ENCODE measurements at regions not wholly inside any gene's neighbourhood (a gene's known extent, or its start where the extent isn't known, plus 50 kb on each side); places are given as distances from the start of the nearest gene placed in this dataset.
"Not testable (repeated sequence)": the region's sequence is repeated elsewhere in the genome, so short reads cannot be mapped to it uniquely, and the experiment has no call there.

DNA sequence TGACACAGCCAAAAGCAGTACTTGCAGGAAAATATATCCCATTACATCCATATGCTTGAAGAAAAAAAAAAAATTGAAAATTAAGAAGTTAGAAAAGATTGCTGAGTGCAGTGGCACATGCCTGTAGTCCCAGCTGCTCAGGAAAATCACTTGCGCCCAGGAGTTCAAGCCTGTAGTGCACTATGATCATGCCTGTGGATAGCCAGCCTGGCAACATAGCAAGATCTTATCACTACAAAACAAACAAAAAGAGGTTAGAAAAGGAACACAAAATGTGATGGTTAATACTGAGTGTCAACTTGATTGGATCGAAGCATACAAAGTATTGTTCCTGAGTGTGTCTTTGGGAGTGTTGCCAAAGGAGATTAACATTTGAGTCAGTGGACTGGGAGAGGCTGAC lies 361.9 kb downstream of the NYAP2 start:
- DNase-seq = no peak

GRCh38 chr2:225757248-225757647 lies 357.7 kb downstream of the NYAP2 start:
- H3K9me3 ChIP-seq = no peaks in the 10 kb centered on the region
- no peak for DNase-seq
- intact Hi-C loops (cut with DNase I; ENCODE audit: low total_unique reads) = no loop called here
- H3K27me3 ChIP-seq = no peaks in the 10 kb centered on the region
- H3K4me1 ChIP-seq = no peaks in the 10 kb centered on the region
- no peak overlapping the region for H3K4me3 ChIP-seq
- TF ChIP-seq, protein P1, sequence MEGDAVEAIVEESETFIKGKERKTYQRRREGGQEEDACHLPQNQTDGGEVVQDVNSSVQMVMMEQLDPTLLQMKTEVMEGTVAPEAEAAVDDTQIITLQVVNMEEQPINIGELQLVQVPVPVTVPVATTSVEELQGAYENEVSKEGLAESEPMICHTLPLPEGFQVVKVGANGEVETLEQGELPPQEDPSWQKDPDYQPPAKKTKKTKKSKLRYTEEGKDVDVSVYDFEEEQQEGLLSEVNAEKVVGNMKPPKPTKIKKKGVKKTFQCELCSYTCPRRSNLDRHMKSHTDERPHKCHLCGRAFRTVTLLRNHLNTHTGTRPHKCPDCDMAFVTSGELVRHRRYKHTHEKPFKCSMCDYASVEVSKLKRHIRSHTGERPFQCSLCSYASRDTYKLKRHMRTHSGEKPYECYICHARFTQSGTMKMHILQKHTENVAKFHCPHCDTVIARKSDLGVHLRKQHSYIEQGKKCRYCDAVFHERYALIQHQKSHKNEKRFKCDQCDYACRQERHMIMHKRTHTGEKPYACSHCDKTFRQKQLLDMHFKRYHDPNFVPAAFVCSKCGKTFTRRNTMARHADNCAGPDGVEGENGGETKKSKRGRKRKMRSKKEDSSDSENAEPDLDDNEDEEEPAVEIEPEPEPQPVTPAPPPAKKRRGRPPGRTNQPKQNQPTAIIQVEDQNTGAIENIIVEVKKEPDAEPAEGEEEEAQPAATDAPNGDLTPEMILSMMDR (IDR thresholded peaks at IDR 0.05) = no peak
- H3K27ac ChIP-seq = no peak overlapping the region
- H3K36me3 ChIP-seq = no peaks in the 10 kb centered on the region

More for the DNA sequence above, 361.9 kb downstream of the NYAP2 start:
- no peaks in the 10 kb centered on the region for H3K36me3 ChIP-seq
- TF ChIP-seq, protein P1 (IDR thresholded peaks at IDR 0.05) = no peak
- no peaks in the 10 kb centered on the region for H3K27me3 ChIP-seq
- no peak overlapping the region for H3K4me3 ChIP-seq
- H3K9me3 ChIP-seq = no peaks in the 10 kb centered on the region
- intact Hi-C loops (cut with DNase I; ENCODE audit: low total_unique reads) = no loop called here
- H3K27ac ChIP-seq = no peak overlapping the region
- H3K4me1 ChIP-seq = peaks cover 0 to 23% (median 13%) of the 10 kb centered on the region in 4 donors

DNA sequence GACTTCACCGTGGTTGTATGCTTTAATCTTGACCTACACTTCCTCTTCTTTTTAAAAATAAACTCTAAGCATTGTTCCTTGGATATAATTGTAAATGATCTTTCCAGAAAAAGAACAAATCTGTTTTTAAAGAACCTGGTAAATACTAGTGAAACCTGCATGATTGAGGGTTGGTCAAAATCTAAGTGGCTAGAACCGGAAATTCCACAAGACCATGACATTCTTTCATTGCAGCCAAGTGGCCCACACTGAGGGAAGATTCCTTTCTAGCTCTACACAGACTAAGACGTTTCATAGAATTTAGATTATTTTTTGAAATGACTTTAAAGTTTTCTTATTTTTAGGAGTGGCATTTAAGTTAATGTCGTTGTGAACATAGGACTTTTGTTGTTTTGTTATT lies 356.7 kb downstream of the NYAP2 start:
- H3K9me3 ChIP-seq = no peaks in the 10 kb centered on the region
- H3K4me1 ChIP-seq = no peaks in the 10 kb centered on the region
- TF ChIP-seq, protein P1 (IDR thresholded peaks at IDR 0.05) = no peak
- H3K4me3 ChIP-seq = no peak overlapping the region
- intact Hi-C loops (cut with DNase I; ENCODE audit: low total_unique reads) = no loop called here
- H3K27me3 ChIP-seq = no peaks in the 10 kb centered on the region
- DNase-seq = no peak
- no peak overlapping the region for H3K27ac ChIP-seq
- no peaks in the 10 kb centered on the region for H3K36me3 ChIP-seq

GRCh38 chr2:225748609-225749008 lies 349.1 kb downstream of the NYAP2 start:
- intact Hi-C loops (cut with DNase I; ENCODE audit: low total_unique reads) = no loop called here
- no peaks in the 10 kb centered on the region for H3K27me3 ChIP-seq
- H3K36me3 ChIP-seq = no peaks in the 10 kb centered on the region
- DNase-seq = no peak
- H3K9me3 ChIP-seq = no peaks in the 10 kb centered on the region
- TF ChIP-seq, protein P1 (IDR thresholded peaks at IDR 0.05) = no peak
- H3K27ac ChIP-seq = no peak overlapping the region
- no peak overlapping the region for H3K4me3 ChIP-seq
- H3K4me1 ChIP-seq = no peaks in the 10 kb centered on the region

- H3K9me3 ChIP-seq; DNase-seq; H3K27ac ChIP-seq; intact Hi-C loops (cut with DNase I; ENCODE audit: low total_unique reads); H3K27me3 ChIP-seq; H3K36me3 ChIP-seq; H3K4me3 ChIP-seq; H3K4me1 ChIP-seq: not testable (repeated sequence)
These were observed 344.5 kb downstream of the NYAP2 start for GRCh38 chr2:225743996-225744395.

GRCh38 chr2:225742487-225742886 lies 343.0 kb downstream of the NYAP2 start:
- Histone ChIP-seq H3K4me3 (no peak overlapping the region), H3K9me3 (no peaks in the 10 kb centered on the region), H3K4me1 (no peaks in the 10 kb centered on the region), H3K27me3 (no peaks in the 10 kb centered on the region), H3K27ac (no peak overlapping the region), H3K36me3 (no peaks in the 10 kb centered on the region)
- intact Hi-C loops (cut with DNase I; ENCODE audit: low total_unique reads) = no loop called here
- DNase-seq = no peak
- TF ChIP-seq, protein P1 (IDR thresholded peaks at IDR 0.05) = no peak
